DMS114 treated with DMSO at 0.1 percent for 48 hours (cell line): ENCODE measurements at regions not wholly inside any gene's neighbourhood (a gene's known extent, or its start where the extent isn't known, plus 50 kb on each side); places are given as distances from the start of the nearest gene placed in this dataset.

ENCODE experiments used
- DNase-seq: peaks from one replicate; lab custom pipeline; 2025; ENCODE audit not compliant: unreplicated experiment; lab: John Stamatoyannopoulos, UW

DNA sequence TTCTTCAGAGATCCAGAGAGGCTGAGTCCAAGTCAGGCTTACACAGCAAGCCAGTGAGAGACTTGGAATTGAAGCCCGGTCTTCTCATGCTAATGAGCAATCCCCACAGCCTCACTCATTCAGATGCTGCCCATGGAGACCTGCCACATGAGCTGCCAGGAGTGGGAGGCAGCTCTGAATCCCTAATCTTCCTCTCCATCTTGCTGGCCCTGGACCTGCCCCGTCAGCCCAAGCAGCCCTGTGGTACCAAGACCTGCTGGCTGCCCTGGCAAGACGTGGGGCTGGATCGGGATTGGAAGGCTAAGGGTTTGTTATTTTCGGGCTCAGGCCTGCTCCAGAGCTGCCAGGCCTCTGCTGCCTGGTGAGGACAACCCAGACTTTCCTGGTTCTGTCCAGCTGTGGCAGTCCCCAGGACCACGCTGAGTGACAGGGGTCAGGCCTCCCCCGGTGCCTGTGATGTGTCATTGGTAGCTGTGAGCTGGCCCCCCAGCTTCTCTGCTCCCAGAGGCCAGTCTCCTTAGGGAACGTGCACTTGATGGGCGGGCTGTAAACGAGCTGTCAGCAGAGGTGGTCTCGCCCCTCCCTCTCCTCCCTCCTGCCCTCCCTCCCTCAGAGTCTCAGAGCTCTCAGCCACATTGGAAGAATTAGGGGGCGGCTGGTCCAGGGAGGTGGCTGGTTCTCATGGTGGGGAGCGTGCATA is 135.0 kb downstream of the FOXD2 start:
- DNase-seq, result no peak

DNA sequence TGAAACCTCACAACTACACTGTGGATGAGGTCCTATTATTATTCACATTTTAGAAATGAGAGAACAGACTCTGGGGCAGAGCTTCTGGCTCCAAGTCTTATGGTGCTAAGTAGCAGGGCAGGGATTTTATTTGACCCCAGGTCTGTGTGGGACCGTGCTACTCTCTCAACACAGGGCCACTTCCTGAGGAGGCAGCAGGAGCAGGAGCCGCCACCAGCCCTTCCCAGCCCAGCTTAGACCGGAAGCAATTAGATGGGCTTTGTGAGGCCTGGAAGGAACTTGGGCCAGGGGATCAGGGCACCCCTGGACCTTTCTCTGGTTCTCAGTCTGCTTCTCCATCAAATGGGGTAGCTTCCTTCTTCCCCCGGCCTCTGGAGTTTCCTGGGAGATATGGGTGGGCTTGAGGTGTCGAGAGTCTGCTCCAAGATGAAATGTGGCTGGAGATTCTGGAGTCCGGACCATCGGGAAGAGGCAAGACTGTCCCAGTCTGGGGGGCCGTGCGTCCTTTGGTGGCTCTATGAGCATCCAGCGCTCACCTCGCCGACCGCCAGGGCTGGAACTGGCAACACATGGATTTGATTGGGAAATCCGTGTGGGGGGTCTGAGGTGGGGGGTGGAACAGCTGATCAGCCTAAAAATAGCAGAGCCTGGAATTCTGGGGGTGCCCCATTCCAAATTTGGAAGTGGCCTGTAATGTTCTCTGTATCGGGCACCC is 136.8 kb downstream of the FOXD2 start:
- DNase-seq, result no peak

DNA sequence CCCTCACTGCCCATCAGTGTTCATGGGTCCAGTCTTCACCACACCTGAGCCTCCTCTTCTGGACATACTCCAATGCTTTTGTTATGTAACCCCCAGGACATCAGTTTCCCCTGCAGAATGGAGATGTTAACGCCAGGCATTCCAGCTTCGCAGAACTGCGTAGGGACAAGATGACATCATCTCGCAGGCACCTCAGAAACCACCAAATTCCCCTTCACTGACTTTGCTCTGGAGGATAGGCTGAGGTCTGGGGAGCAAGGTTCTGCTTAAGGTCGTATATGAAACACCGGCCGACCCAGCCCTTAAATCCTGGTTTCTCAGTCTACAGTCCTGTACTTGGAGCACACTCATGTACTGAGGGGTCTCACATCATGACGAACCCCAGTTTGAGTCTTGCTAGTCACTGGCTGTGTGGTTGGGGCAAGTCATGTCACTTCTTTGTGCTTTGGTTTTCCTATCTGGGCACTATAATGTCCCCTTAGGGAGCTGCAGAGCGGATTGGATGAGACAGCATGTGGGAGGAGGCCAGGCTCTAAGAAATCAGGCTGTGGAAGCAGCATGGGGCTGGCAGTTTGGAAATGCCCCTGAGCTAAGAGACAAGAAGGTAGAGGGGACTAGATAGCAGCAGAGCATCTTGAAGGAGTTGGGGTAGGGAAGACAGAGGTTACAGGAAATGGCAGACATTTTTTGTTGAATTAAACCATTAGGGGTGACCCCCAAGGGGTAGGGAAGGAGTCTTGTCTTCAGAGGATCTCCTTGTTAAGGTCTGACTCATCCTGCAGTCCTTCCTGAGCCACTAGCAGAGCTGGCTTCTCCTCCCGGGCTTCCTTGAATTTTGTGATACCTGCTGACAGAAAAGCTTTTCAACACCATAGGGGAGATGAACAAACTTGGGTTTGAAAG is 138.3 kb downstream of the FOXD2 start:
- DNase-seq, result no peak

DNA sequence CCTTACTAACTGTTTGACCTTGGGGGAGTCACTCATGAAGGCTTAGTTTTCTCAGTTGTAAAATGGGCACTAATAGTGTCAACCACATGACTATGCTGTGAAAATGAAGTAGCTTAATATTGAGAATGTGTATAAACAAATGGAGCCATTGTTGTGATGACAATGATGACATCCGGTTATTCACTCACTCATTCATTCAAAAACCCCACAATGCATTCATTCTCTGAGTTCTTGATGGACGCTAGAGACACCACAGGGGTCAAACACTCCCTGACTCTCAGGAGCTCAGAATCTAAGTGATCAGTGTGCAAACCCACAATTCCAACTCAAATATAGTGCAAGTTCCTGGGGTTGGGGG is 138.9 kb downstream of the FOXD2 start:
- no peak for DNase-seq

DNA sequence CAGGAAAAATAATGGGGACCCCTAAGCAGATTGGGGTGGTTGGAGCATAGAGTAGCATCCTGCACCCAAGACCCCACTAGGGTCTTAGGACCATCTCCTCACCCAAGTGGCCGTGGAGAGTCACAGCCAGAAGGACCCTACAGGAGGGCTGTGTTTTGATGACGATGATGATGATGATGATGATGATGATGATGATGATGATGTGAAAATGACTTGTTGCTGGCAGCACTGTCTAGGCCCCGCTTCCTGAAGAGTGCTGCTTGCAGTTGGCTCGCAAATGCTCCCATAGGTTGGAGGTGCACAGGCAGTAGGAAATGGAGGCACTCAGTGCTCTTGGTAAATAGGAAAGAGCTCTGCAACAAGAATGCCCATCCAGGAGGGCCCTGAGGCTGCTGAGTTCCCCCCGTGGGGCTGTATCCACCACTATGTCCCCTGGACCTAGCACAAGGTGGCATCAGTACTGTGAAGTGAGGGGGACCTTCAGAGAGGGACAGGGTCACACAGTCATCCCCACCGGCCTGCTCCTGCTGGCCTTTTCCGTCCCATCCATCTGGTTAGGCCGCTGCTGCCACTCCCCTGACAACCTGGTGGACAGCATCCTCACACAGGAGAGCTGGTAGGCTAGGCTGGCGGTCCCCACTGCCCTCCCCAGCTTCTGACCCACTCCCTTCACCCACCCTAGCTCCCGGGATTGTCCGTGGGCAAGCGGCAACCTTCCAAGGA is 139.6 kb downstream of the FOXD2 start:
- no peak for DNase-seq

DNA sequence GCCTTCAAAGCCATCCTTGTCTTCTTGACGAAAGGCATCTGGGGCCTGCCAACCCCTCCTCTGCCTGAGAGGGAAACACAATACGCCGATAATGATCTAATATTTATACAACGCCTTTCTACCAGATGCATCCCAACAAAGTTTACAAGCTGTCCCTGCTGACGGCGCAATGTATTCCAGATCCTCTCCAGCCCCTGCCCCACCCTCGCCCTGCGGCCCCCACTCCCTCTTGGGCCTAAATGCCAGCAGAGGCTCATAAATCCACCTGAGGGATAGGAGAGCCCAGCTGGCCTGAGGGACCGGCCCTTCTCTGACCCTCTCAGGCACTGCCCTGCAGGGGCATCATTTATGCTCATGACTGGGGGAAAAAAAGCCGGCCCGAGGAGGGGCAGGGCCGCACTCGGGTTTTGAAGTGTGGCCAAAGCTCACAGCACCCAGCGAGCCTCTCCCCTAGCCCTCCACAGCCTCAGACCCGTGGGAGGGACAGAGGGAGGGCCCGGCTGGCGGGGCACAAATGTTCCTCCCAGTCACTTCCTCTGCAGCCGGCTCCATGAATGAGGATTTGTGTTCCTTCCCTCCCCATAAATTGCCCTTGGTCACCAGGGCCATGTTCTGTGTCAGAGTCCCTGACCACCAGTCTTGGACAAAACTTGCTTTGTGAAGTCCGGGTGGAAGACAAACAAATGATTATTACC is 140.3 kb downstream of the FOXD2 start:
- DNase-seq, result no peak

DNA sequence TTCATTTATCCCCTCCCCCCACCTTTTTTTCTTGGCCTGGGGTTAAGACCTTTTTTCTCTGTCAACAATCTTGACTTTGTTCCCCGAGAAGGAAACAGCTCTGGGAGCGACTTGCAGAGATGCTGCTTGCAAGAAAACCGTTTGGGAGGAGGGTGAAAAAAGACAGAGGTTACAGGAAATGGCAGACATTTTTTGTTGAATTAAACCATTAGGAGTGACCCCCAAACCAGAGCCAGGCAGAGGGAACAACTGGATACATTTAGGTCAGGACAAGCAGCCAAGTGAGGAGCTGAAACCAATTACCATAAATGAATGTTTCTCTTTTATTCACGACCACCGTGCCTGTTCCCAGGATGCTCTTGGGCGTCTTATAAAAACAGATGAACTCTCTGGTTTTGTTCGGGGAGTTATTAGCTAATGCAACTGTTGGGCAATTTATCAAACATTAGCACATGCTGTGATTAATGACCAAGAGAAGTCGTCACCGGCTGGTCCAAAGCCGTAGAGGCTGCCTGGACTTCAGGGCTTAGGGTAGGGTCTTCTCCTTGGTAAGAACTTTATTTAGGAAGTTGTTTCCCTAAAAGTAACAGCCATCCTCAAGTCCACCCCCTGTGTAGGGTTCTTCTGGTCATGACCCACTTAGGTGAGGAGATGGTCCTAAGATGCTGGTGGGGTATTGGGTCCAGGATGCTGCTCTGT is 141.0 kb downstream of the FOXD2 start:
- no peak for DNase-seq

DNA sequence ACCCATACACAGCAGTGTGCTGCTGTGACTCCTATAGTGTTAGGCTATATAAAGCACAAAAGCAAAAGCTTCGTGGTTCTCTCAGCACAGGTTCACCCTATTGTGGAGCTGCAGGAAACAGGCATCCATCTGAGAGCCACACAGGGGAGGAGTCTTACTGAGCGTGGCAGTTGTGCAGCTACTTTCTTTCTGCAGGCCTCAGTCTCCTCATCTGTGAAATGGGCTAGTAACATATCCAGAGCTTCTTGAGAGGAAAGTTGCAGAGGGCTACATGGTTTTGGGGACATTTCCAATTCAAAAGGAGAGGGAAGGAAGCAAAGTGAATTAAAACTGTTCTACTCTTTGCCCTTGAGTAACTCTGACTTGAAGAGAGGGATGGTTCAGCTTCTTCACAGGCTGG is 142.0 kb downstream of the FOXD2 start:
- DNase-seq, result no peak

DNA sequence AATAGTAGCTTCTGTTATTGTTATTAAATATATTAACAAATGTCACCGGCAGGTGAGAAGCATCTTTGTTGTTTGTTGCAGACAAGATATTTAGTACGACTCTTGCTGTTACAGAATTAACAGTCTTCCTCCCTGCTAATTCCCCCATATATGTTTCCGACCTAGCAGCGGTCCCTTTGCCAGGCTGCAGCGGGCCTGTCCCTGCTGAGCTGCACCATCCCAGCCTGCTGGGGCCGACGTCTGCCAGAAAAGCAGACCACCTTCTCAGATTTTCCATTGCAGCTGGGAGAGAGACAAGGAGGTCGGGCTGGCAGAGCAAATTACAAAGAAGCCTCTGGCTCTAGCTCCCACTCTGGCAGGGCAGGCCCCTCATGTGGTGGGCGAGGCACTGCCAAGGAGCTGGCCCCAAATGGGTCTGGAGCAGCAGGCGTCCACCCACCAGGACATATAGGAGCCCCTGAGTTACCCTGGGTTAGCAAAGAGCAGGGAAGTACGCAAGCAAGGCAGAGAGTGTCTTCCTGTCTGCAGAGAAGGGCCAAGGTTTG is 142.7 kb downstream of the FOXD2 start:
- no peak for DNase-seq

DNA sequence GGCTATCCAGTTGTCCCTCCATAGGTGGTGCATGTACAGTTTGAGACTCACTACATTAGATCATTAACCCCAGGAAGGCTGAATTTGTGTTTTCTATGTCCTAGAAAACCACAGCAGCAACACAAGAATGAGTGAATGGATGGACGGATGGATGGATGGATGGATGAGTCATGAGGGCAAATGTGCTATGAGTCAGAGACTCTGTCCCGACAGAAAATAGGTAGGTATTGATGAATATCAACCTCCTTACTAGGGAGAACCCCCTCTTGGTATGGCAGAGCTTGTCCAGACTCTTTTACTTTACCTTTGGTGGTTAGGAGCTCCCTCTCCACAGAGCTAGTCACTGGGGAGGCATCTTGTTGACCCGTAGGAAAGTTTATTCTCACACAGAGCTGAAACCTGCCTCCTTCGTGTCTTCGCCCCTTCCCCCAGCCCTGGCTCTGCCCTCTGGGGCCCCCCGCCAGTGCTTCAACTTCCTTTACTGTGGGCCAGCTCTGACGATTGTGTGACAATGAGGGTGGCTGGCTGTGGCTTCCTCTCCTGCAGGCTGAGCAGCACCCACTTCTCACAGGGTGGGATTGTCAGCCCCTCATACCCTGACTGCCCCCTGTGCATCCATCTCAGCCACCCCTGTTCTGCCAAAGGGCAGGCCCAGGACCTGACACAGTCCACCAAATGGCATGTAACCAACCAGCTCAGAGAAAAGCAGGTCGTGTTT is 145.2 kb downstream of the FOXD2 start:
- no peak for DNase-seq

DNA sequence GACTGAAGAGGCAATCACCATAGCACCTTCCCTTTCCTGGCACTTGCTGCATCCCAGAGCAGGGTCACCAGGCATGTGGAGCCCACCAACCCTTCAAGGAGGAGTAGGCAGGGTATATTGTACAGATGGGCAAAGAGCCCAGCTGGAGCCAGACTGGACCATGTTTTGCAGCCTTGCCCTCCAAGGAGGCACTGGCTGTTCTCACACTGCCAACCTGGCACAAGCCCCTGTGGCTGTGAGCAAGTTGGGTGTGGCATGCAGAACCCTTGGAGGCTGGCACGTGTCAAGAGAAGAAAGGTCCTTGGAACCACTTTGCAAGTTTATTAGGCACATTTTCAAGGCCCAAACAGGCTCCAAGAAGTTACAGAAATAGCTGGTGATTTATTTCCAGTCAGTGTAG is 146.4 kb downstream of the FOXD2 start:
- no peak for DNase-seq

DNA sequence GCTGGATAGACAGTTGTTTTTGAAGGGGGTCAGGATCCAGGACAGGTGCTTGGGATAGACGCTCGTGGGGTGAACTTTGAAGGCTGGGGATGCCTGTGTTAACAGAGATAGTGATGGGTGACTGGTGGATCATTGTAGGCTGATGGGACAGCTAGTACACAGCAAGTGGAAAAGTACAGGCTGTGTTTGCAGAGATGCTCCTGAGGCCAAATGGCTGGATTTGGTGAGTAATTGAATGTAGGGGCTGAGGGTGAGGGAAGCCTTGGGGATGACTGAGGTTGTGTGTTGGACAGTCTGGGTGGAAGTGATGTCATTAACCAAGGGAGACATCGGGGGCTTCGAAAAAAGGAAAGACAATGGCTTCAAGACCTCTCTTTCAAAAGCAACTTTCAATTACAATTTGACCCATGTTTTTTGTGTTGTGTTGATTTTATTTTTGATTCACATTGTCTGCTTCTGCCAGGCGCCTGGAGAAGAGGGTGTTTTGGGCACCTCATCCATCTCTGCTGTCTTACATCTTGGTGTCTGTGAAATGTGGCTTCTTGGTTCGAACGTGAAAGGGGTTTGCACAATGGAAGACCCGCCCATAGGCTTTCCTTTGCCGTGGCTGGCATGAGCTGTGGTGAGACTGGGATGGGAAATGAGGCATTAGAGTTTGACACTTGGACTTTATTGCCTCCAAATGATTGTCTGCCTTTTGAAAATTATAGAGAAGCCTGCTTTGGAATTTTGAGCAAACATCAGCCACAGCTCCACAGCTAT is 147.5 kb downstream of the FOXD2 start:
- DNase-seq, result no peak

DNA sequence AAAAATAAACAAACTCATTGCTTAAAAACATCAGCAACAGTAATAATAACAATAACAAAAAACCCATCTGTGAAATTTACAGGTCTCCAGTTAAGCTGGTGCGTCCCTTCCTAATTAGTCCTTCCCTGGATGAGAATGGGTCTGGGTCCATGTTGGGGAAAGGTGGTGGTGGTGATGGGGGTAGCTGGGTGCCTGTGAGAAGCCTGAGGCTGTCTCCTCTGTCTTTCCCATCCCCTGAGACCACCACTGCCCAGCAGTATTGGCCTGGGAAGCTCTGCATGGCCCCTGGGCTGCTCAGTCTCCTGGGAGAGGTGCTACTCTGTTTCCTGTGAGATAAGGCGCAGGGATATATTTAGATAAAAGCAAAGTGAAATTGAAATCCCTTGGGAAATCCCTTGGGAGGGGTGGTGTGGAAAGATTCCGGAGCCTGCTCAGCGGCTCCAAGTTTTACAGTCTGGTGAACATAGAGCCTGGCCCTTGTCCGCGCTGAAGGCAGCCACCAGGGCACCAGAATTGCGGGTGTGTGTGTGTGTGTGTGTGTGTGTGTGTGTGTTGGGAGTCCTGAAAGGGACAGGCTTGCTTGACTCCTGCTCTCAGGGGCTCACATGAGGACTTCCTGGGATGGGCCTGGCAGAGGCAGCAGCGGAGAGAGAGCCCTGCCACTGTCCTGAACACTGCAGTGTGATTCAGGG is 150.2 kb downstream of the FOXD2 start:
- DNase-seq, result no peak

DNA sequence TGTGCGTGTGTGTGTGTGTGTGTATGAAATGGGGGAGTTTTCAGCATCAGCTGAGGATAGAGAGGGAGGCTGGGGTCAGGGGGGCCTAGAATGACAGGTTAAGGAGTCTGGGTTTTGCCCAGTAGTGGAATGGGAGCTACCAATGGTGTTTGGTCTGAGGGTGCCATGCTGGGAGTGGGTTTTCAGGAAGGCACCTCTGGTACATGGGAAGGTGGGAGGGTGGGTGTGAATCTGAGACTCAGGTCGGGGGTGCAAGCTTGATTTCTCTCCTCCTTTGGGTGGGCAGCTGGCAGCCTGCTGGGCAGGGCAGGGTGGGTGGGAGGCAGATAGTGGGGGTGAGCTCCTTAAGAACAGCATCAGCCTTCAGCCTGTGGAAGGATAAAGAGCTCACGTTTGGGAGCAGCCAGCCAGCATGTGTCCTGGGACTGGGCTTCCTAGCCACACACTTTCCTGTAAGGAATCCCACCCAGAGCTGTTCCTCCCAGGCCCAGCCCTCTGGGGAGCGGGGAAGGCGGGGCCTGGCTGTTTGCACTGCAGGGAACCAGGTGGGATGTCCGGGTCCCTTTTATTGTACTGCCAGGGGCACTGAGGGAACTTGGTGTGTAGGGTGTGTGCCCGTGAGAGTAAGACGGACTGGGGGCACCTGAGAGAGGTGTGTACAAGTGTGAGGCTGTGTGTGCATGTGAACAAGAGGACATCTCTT is 152.8 kb downstream of the FOXD2 start:
- DNase-seq, result no peak

DNA sequence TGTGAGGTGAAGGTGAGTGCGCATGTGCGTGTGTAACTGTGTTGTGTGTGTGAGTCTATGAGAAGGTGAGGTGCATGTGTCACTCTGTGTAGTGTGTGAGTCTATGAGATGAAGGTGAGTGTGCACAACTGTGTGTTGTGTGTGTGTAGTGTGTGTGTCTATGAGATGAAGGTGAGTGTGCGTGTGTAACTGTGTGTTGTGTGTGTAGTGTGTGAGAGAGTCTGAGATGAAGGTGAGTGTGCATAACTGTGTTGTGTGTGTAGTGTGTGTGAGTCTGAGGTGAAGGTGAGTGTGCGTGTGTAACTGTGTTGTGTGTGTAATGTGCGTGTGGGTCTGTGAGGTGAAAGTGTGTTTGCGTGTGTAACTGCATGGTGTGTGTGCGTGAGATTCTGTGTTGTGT is 154.0 kb downstream of the FOXD2 start:
- no peak for DNase-seq

DNA sequence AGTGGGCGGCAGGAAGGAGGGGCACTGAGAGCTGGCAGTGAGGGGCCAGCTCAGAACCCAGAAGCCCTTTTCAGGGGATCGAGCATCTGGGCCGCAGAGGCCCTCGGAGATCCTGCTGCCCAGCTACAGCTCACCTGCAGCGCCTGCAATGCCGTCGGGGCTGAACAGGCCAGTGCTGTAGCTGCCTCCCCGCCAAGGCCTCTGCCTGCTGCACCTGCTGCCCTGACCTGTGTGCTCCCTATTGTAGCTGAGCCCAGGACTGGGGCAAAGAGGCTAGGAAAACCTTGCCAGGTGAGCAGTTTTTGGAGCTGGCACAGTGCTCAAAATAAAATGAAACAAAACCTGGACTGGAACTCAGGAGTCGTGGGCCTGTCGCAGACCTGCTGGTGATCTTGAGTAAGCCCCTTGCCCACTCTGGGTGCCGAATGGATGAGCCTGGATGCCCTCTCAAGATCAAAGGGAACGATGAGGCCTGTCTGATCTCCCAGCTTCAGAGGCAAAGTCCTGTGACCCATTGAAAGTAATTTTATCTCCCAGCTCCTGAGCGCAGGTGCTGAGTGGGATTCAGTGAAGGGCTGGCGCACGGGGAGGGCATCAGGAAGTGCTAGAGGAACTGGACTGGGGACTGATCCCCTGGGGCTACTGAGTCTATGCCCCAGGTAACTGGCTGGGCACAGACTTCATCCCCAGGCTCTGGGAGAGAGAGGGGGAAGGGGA is 154.6 kb downstream of the FOXD2 start:
- DNase-seq, result no peak
